Endothelial cell of umbilical vein (primary cell): ENCODE measurements at regions not wholly inside any gene's neighbourhood (a gene's known extent, or its start where the extent isn't known, plus 50 kb on each side); places are given as distances from the start of the nearest gene placed in this dataset.

Source experiments
- BruUV-seq: library from RNA; stranded (reverse); fragments of 400-500 nt; replicated peaks from 2 replicates; lab custom pipeline; 2021; lab: Mats Ljungman, UMichigan
- CTCF ChIA-PET: fragments of 300-600, 350-600 bp; sonication (Branson Sonifier 250); formaldehyde crosslinking; loops from one replicate; lab custom pipeline; 2021; ENCODE audit warnings: antibody characterized with exemption, inconsistent platforms; lab: Charles Lee
- POLR2A ChIA-PET: fragments of 300-600, 350-600 bp; sonication (Branson Sonifier 250); formaldehyde crosslinking; loops from one replicate; lab custom pipeline; 2021; ENCODE audit warnings: antibody characterized with exemption, inconsistent platforms; lab: Charles Lee
- DNase-seq: peaks from one replicate; pipeline ENCODE4 v3.0.0-alpha.2; 2011; ENCODE audit warnings: low read depth, low spot score
- FAIRE-seq: peaks from 2 replicates; lab custom pipeline; 2011; peaks lifted over from hg19 to GRCh38; lab: Jason Lieb, UNC
- H2AFZ ChIP-seq: 2 replicates; pipeline ENCODE4 v1.6.0; 2012; ENCODE audit warnings: low read depth, low read length, control low read depth, inconsistent platforms
- H3K27ac ChIP-seq: 2 replicates; pipeline ENCODE4 v1.5.1; 2011; ENCODE audit warnings: low read depth, mild to moderate bottlenecking, control low read depth, low read length, moderate library complexity; ENCODE audit not compliant: insufficient read depth
- H3K27me3 ChIP-seq, 2 experiments: 2 replicates each; pipeline versions ENCODE4 v1.6.0 to v1.6.1; 2011; ENCODE audit warnings: low read length in 2 of 2, mixed read lengths in 1 of 2; ENCODE audit not compliant: control insufficient read depth in 2 of 2, insufficient read depth in 2 of 2
- H3K36me3 ChIP-seq, 2 experiments: 2 replicates in 1 of 2; 3 replicates in 1 of 2; pipeline ENCODE4 v1.5.1; 2011; ENCODE audit warnings: low read length in 2 of 2, mild to moderate bottlenecking in 1 of 2, moderate library complexity in 1 of 2; ENCODE audit not compliant: control insufficient read depth in 2 of 2, insufficient read depth in 2 of 2; ENCODE audit errors: extremely low read depth in 1 of 2
- H3K4me1 ChIP-seq: 3 replicates; pipeline ENCODE4 v1.5.1; 2011; ENCODE audit warnings: mild to moderate bottlenecking, low read length; ENCODE audit not compliant: control insufficient read depth, insufficient read depth; ENCODE audit errors: extremely low read depth
- H3K4me2 ChIP-seq: 2 replicates; pipeline ENCODE4 v1.6.1; 2011; ENCODE audit warnings: low read length, control low read depth, mixed read lengths; ENCODE audit not compliant: insufficient read depth
- H3K4me3 ChIP-seq, 3 experiments: fragments of 200-600 bp in 1 of 3; sonication (generic), shearing (Covaris generic) in 1 of 3; replicated peaks in 1 of 3; 2 replicates each; pipeline ENCODE4 v1.5.1; 2011 to 2016; ENCODE audit warnings: control low read depth in 3 of 3, low read length in 3 of 3, mild to moderate bottlenecking in 2 of 3, inconsistent platforms in 1 of 3, low read depth in 1 of 3, moderate library complexity in 1 of 3; ENCODE audit not compliant: insufficient read depth in 1 of 3
- H3K79me2 ChIP-seq: 2 replicates; pipeline ENCODE4 v1.6.0; 2012; ENCODE audit warnings: low read length, inconsistent platforms; ENCODE audit not compliant: control insufficient read depth, insufficient read depth
- H3K9ac ChIP-seq: replicated peaks from 2 replicates; pipeline ENCODE3; 2011; ENCODE audit warnings: low read length, control low read depth; ENCODE audit not compliant: insufficient read depth; ENCODE audit errors: extremely low read depth
- H3K9me1 ChIP-seq: replicated peaks from 3 replicates; pipeline ENCODE4 v1.6.0; 2011; ENCODE audit warnings: mild to moderate bottlenecking, low read length; ENCODE audit not compliant: control insufficient read depth, insufficient read depth; ENCODE audit errors: extremely low read depth
- H3K9me3 ChIP-seq: replicated peaks from 2 replicates; pipeline ENCODE4 v1.5.1; 2012; ENCODE audit warnings: low read length, inconsistent platforms; ENCODE audit not compliant: control insufficient read depth, insufficient read depth
- H4K20me1 ChIP-seq: replicated peaks from 2 replicates; pipeline ENCODE3; 2011; ENCODE audit warnings: mild to moderate bottlenecking, low read length; ENCODE audit not compliant: control insufficient read depth, insufficient read depth; ENCODE audit errors: extremely low read depth
- EZH2 ChIP-seq: IDR thresholded peaks from 2 replicates; pipeline ENCODE4 v1.6.1; 2012; ENCODE audit warnings: borderline replicate concordance, low read depth, mild to moderate bottlenecking, moderate library complexity, low read length, inconsistent platforms; ENCODE audit not compliant: severe bottlenecking
- FOS ChIP-seq: IDR thresholded peaks from 2 replicates; pipeline ENCODE4 v1.6.1; 2011; ENCODE audit warnings: mild to moderate bottlenecking, low read length, moderate library complexity, borderline replicate concordance; ENCODE audit not compliant: insufficient read depth
- GATA2 ChIP-seq: IDR thresholded peaks from 2 replicates; pipeline ENCODE4 v1.7.0; 2011; ENCODE audit warnings: low read depth, mild to moderate bottlenecking, moderate library complexity, mixed read lengths, low read length; ENCODE audit not compliant: insufficient read length, insufficient read depth
- JUN ChIP-seq: IDR thresholded peaks from 2 replicates; pipeline ENCODE4 v1.6.1; 2011; ENCODE audit warnings: borderline replicate concordance, low read depth; ENCODE audit not compliant: insufficient read length, insufficient read depth
- MYC ChIP-seq: IDR thresholded peaks from one replicate; pipeline ENCODE4 v1.6.1; 2011; ENCODE audit warnings: mild to moderate bottlenecking, low read depth, low read length
- POLR2A ChIP-seq: IDR thresholded peaks from 2 replicates; pipeline ENCODE4 v1.6.1; 2012; ENCODE audit warnings: low read depth, mild to moderate bottlenecking, control low read depth, low read length
- POLR2AphosphoS5 ChIP-seq: IDR thresholded peaks from 2 replicates; pipeline ENCODE4 v1.6.1; 2012; ENCODE audit warnings: low read depth, mild to moderate bottlenecking, control low read depth, low read length, moderate library complexity; ENCODE audit not compliant: insufficient read depth
- dilution Hi-C: fragments of 300-500 bp; cut with MboI; formaldehyde crosslinking; loops from one replicate; pipeline ENCODE4 v1.15.0; 2019; ENCODE audit warnings: low sequenced_read_pairs; ENCODE audit not compliant: extremely low pct_ligation_motif_present
- intact Hi-C: fragments of 100-400 bp; cut with micrococcal nuclease; formaldehyde crosslinking; loops from one replicate; pipeline ENCODE4 v1.10.0; 2022
- TF ChIP-seq, protein P1 (sequence below): IDR thresholded peaks from 2 replicates; pipeline ENCODE4 v1.6.1; 2011; ENCODE audit not compliant: insufficient read depth, insufficient read length
- TF ChIP-seq, protein P2 (sequence below), 2 donors: IDR thresholded peaks; 1 replicate in 1 of 2; 2 replicates in 1 of 2; pipeline ENCODE4 v1.5.1; 2011; ENCODE audit warnings: low read length in 2 of 2, mild to moderate bottlenecking in 2 of 2, moderate library complexity in 2 of 2, control low read depth in 1 of 2, inconsistent platforms in 1 of 2, low read depth in 1 of 2; ENCODE audit not compliant: insufficient read depth in 1 of 2; ENCODE audit errors: extremely low read depth in 1 of 2

DNA sequence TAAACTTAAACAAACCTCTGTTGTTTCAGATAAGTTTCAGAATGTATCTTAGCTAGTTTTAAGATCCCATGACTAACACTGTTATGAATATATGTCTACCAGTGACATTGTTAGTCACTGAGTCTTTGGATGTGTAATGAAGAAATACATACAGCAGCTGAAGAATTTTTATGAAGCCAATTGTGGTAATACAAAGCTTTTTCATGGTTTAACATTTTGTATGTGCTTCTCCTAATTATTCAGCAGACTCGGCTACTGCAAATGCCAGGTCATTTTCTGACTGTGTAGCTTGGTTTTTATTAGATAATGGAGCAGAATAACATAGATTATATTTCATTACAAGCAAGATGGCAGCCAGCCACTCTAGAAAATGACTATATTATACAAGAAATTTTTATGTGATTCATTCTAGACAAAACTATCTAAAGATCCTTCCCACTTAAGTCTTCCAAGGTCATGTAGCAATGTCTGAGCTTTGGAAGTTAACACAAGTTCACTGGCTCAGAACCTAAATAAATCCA lies 147.8 kb downstream of the TNFSF18 start:
- Histone ChIP-seq H3K27me3 (no peaks in the 10 kb centered on the region), H3K9me1 (no peaks in the 10 kb centered on the region), H2AFZ (no peak overlapping the region), H3K4me3 (no peak overlapping the region), H3K36me3 (no peaks in the 10 kb centered on the region), H3K79me2 (no peaks in the 10 kb centered on the region), H4K20me1 (no peaks in the 10 kb centered on the region), H3K27ac (peak overlapping the region; percentile 88), H3K9ac (peak overlapping the region; percentile 72), H3K4me1 (peaks cover 77% of the 10 kb centered on the region), H3K9me3 (no peaks in the 10 kb centered on the region), H3K4me2 (peak overlapping the region; percentile 48)
- intact Hi-C loops, result loop anchor here (10.0 kb wide), 1 partner anchor 758 kb away; no protein-coding TSS in a partner anchor
- peak; percentile 49 for FAIRE-seq
- CTCF ChIA-PET, result interaction anchor here (0.9 to 1.6 kb wide), 5 partner anchors 11 to 300 kb away, joined by 3 to 8 read pairs (median 4); no protein-coding TSS in a partner anchor
- DNase-seq, result peak; percentile 58
- POLR2A ChIA-PET, result no interaction called here
- dilution Hi-C loops, result no loop called here
- peak; percentile 23 for TF ChIP-seq JUN
- TF ChIP-seq FOS, result peak; percentile 54
- no peak for TF ChIP-seq EZH2
- TSS peak; percentile 3 for BruUV-seq

DNA sequence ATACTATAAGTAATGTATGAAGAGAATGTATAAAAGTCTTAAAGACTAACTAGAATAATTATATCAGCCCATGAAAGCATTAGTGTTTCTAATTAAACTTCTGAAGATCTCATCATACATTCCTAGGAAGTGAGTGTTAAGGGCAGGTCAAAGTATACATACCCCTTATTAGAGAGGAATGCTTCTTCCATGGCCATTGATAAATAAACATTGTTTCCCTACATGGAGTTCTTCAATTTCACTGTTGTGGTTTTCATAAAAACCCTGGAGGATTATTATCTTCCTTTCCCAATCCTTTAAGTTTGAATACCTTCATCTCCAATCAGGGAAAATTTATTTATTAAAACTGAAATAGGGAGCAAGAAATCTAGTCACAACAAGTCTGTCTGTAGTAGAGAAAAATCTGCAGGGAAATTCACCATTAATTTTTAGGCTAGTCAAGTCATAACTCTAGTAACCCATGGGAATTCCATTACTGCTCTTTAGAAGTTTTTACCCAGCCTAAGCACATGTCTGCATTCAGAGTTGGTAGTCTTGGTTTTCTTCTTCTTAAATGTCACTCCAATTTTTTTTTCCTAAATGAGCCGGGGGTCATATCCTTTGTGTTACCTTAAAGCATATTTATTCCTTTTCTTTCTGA lies 147.0 kb downstream of the TNFSF18 start:
- Histone ChIP-seq H3K9me3 (no peaks in the 10 kb centered on the region), H3K9me1 (no peaks in the 10 kb centered on the region), H3K9ac (peak overlapping the region; percentile 72), H3K36me3 (no peaks in the 10 kb centered on the region), H3K27me3 (no peaks in the 10 kb centered on the region), H3K27ac (peak overlapping the region; percentile 88), H3K4me1 (peaks cover 73% of the 10 kb centered on the region), H2AFZ (no peak overlapping the region), H3K4me3 (no peak overlapping the region), H3K4me2 (peak overlapping the region; percentile 48), H3K79me2 (no peaks in the 10 kb centered on the region), H4K20me1 (no peaks in the 10 kb centered on the region)
- DNase-seq (peak; percentile 55), FAIRE-seq (peak; percentile 53)
- intact Hi-C loops, result loop anchor here (10.0 kb wide), 1 partner anchor 759 kb away; no protein-coding TSS in a partner anchor
- TF ChIP-seq GATA2 (peak; percentile 50), POLR2A (peak; percentile 46), EZH2 (no peak), MYC (no peak), JUN (peak; percentile 76), FOS (peak; percentile 48), POLR2AphosphoS5 (peak; percentile 47)
- TF ChIP-seq, protein P1, sequence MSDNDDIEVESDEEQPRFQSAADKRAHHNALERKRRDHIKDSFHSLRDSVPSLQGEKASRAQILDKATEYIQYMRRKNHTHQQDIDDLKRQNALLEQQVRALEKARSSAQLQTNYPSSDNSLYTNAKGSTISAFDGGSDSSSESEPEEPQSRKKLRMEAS, result no peak
- TF ChIP-seq, protein P2, sequence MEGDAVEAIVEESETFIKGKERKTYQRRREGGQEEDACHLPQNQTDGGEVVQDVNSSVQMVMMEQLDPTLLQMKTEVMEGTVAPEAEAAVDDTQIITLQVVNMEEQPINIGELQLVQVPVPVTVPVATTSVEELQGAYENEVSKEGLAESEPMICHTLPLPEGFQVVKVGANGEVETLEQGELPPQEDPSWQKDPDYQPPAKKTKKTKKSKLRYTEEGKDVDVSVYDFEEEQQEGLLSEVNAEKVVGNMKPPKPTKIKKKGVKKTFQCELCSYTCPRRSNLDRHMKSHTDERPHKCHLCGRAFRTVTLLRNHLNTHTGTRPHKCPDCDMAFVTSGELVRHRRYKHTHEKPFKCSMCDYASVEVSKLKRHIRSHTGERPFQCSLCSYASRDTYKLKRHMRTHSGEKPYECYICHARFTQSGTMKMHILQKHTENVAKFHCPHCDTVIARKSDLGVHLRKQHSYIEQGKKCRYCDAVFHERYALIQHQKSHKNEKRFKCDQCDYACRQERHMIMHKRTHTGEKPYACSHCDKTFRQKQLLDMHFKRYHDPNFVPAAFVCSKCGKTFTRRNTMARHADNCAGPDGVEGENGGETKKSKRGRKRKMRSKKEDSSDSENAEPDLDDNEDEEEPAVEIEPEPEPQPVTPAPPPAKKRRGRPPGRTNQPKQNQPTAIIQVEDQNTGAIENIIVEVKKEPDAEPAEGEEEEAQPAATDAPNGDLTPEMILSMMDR (IDR thresholded peaks at IDR 0.05; ENCODE audit: extremely low read depth in 1 of 2, insufficient read depth in 1 of 2, low read depth in 1 of 2, low read length in 2 of 2), result no peak
- POLR2A ChIA-PET, result no interaction called here
- CTCF ChIA-PET, result interaction anchor here (1.4 to 1.6 kb wide), 2 partner anchors 78 to 299 kb away, joined by 5 to 8 read pairs; no protein-coding TSS in a partner anchor
- BruUV-seq, result TSS peak; percentile 10
- dilution Hi-C loops, result no loop called here
